ENCODE measurements at regions not wholly inside any gene's neighbourhood (a gene's known extent, or its start where the extent isn't known, plus 50 kb on each side); places are given as distances from the start of the nearest gene placed in this dataset.

GRCh38 chr2:180669016-180669415, 311.4 kb upstream of the UBE2E3 start:
- no peak overlapping the region for H3K4me3 ChIP-seq (replicated peaks; ENCODE audit: insufficient read depth, low read length)
- no peaks in the 10 kb centered on the region for H3K27me3 ChIP-seq (ENCODE audit: insufficient read depth, poor library complexity, severe bottlenecking)
- TF ChIP-seq SPI1 (IDR thresholded peaks at IDR 0.05; ENCODE audit: borderline replicate concordance, low read depth) (no peak), POLR2AphosphoS5 (IDR thresholded peaks at IDR 0.05; ENCODE audit: low read depth) (no peak), REST (IDR thresholded peaks at IDR 0.05; ENCODE audit: insufficient replicate concordance, low read depth) (no peak), GABPA (IDR thresholded peaks at IDR 0.05; ENCODE audit: low read depth) (no peak)
- TF ChIP-seq, protein P1, sequence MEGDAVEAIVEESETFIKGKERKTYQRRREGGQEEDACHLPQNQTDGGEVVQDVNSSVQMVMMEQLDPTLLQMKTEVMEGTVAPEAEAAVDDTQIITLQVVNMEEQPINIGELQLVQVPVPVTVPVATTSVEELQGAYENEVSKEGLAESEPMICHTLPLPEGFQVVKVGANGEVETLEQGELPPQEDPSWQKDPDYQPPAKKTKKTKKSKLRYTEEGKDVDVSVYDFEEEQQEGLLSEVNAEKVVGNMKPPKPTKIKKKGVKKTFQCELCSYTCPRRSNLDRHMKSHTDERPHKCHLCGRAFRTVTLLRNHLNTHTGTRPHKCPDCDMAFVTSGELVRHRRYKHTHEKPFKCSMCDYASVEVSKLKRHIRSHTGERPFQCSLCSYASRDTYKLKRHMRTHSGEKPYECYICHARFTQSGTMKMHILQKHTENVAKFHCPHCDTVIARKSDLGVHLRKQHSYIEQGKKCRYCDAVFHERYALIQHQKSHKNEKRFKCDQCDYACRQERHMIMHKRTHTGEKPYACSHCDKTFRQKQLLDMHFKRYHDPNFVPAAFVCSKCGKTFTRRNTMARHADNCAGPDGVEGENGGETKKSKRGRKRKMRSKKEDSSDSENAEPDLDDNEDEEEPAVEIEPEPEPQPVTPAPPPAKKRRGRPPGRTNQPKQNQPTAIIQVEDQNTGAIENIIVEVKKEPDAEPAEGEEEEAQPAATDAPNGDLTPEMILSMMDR (IDR thresholded peaks at IDR 0.05; ENCODE audit: insufficient read depth, low read length), result no peak
- H3K27ac ChIP-seq (replicated peaks), result no peak overlapping the region
- no peak for DNase-seq (ENCODE audit: low read depth in 1 of 2, low spot score in 1 of 2)

- H3K27ac ChIP-seq (replicated peaks), result no peak overlapping the region
- no peak for TF ChIP-seq GABPA (IDR thresholded peaks at IDR 0.05; ENCODE audit: low read depth)
- no peak for TF ChIP-seq REST (IDR thresholded peaks at IDR 0.05; ENCODE audit: insufficient replicate concordance, low read depth)
- TF ChIP-seq POLR2AphosphoS5 (IDR thresholded peaks at IDR 0.05; ENCODE audit: low read depth), result no peak
- TF ChIP-seq, protein P1 (IDR thresholded peaks at IDR 0.05; ENCODE audit: insufficient read depth, low read length), result no peak
- DNase-seq (ENCODE audit: low read depth in 1 of 2, low spot score in 1 of 2), result no peak
- H3K4me3 ChIP-seq (replicated peaks; ENCODE audit: insufficient read depth, low read length), result no peak overlapping the region
- H3K27me3 ChIP-seq (ENCODE audit: insufficient read depth, poor library complexity, severe bottlenecking), result peaks cover 2% of the 10 kb centered on the region
Observed at GRCh38 chr2:180664507-180664906, 315.9 kb upstream of the UBE2E3 start.

DNA sequence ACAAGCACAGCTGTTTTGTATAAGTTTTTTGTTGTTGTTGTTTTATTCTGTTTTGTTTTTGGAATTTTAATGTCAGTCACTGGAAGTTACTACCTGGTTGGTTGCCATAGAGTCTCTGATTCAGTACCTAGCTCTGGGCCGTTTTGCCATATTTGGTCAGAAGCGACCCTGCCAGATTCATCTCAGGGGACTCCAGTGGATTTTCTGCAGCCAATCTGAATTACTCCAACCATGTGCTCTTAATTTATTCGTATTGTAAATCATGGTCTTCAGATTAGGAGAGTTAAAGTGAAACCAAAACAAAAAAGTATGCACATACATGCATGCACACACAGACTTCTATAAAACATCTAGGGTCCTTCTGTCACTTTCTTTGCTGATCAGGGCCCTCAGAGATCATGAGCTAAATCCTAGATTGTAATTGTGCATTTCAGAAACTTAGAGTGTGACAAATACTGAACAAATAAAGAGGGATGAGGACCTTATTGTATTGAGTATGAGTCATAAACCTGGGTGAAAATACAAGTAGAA, 317.4 kb upstream of the UBE2E3 start:
- peaks cover 2% of the 10 kb centered on the region for H3K27me3 ChIP-seq (ENCODE audit: insufficient read depth, poor library complexity, severe bottlenecking)
- no peak for DNase-seq (ENCODE audit: low read depth in 1 of 2, low spot score in 1 of 2)
- no peak overlapping the region for H3K4me3 ChIP-seq (replicated peaks; ENCODE audit: insufficient read depth, low read length)
- H3K27ac ChIP-seq (replicated peaks), result no peak overlapping the region
- TF ChIP-seq, protein P1 (IDR thresholded peaks at IDR 0.05; ENCODE audit: insufficient read depth, low read length), result no peak
- no peak for TF ChIP-seq REST (IDR thresholded peaks at IDR 0.05; ENCODE audit: insufficient replicate concordance, low read depth)
- no peak for TF ChIP-seq GABPA (IDR thresholded peaks at IDR 0.05; ENCODE audit: low read depth)
- no peak for TF ChIP-seq POLR2AphosphoS5 (IDR thresholded peaks at IDR 0.05; ENCODE audit: low read depth)
- TF ChIP-seq SPI1 (IDR thresholded peaks at IDR 0.05; ENCODE audit: borderline replicate concordance, low read depth), result no peak
